GM18868 (cell line): ENCODE measurements at regions not wholly inside any gene's neighbourhood (a gene's known extent, or its start where the extent isn't known, plus 50 kb on each side); places are given as distances from the start of the nearest gene placed in this dataset.
"Not testable (repeated sequence)": the region's sequence is repeated elsewhere in the genome, so short reads cannot be mapped to it uniquely, and the experiment has no call there.

Experiments
- ATAC-seq: cut with Tn5 transposase; IDR thresholded peaks from one replicate; pipeline ENCODE4 v1.9.1; 2021; ENCODE audit warnings: mild to moderate bottlenecking, moderate library complexity; ENCODE audit not compliant: unreplicated experiment

- no peak for ATAC-seq
Observed at GRCh38 chr4:66572949-66573348, 902.7 kb upstream of the EPHA5 start.

- no peak for ATAC-seq
Observed at GRCh38 chr4:66571145-66571695, 900.9 kb upstream of the EPHA5 start.

GRCh38 chr4:66569228-66569627, 898.9 kb upstream of the EPHA5 start:
- ATAC-seq, result no peak

- no peak for ATAC-seq
Observed at GRCh38 chr4:66568431-66568830, 898.1 kb upstream of the EPHA5 start.

- ATAC-seq, result no peak
Observed at GRCh38 chr4:66568001-66568400, 897.7 kb upstream of the EPHA5 start.

GRCh38 chr4:66567551-66567950, 897.3 kb upstream of the EPHA5 start:
- no peak for ATAC-seq

- ATAC-seq, result no peak
Observed at GRCh38 chr4:66565801-66566200, 895.5 kb upstream of the EPHA5 start.

- no peak for ATAC-seq
Observed at GRCh38 chr4:66564901-66565651, 894.8 kb upstream of the EPHA5 start.

- ATAC-seq, result no peak
Observed at GRCh38 chr4:66562276-66562806, 892.1 kb upstream of the EPHA5 start.

GRCh38 chr4:66561465-66562053, 891.3 kb upstream of the EPHA5 start:
- not testable (repeated sequence) for ATAC-seq

- ATAC-seq, result no peak
Observed at GRCh38 chr4:66558651-66559050, 888.4 kb upstream of the EPHA5 start.

- ATAC-seq, result no peak
Observed at GRCh38 chr4:66556651-66557278, 886.5 kb upstream of the EPHA5 start.

- ATAC-seq, result no peak
Observed at GRCh38 chr4:66555301-66555700, 885.0 kb upstream of the EPHA5 start.

- ATAC-seq, result no peak
Observed at GRCh38 chr4:66554826-66555225, 884.5 kb upstream of the EPHA5 start.

GRCh38 chr4:66545301-66545700, 875.0 kb upstream of the EPHA5 start:
- ATAC-seq, result not testable (repeated sequence)

- ATAC-seq, result no peak
Observed at GRCh38 chr4:66544281-66544680, 874.0 kb upstream of the EPHA5 start.

GRCh38 chr4:66539745-66540144, 869.5 kb upstream of the EPHA5 start:
- no peak for ATAC-seq

- ATAC-seq, result no peak
Observed at GRCh38 chr4:66524781-66525180, 854.5 kb upstream of the EPHA5 start.

- ATAC-seq, result no peak
Observed at GRCh38 chr4:66522244-66522643, 852.0 kb upstream of the EPHA5 start.

- ATAC-seq, result no peak
Observed at GRCh38 chr4:66516940-66517339, 846.7 kb upstream of the EPHA5 start.

GRCh38 chr4:66506985-66507384, 836.7 kb upstream of the EPHA5 start:
- ATAC-seq, result no peak

- no peak for ATAC-seq
Observed at GRCh38 chr4:66501997-66502396, 831.7 kb upstream of the EPHA5 start.
